ENCODE measurements at regions not wholly inside any gene's neighbourhood (a gene's known extent, or its start where the extent isn't known, plus 50 kb on each side); places are given as distances from the start of the nearest gene placed in this dataset.

DNA sequence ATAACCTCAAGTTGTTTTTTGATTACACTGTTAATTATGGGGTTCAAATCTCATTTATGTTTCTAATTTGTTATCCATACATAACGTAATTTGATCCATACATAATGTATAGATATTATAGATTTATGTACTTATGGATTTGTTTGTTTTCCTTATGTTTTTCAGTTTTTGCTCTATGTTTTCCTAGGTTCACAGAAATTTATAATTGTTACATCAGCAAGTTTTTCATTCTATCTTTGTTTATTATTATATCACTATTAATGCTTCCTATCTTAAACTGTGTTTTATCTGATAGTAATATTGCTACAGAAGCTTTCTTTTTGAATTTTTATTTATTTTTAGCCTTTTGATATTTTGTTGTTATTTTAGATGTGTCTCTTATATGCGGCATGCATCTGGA is 194.3 kb upstream of the SOX21 start:
- Histone ChIP-seq H3K9ac (ENCODE audit: low read length) (no peak overlapping the region), H3K4me1 (ENCODE audit: control insufficient read depth, insufficient read depth, low read length) (0 out of 2 replicates have a peak, but pooled peaks cover 3% of the 10 kb centered on the region), H3K27me3 (ENCODE audit: control insufficient read depth, insufficient read depth, low read length) (no peaks in the 10 kb centered on the region), H3K9me3 (ENCODE audit: control insufficient read depth, insufficient read depth, low read depth, low read length) (no peaks in the 10 kb centered on the region), H3K36me3 (ENCODE audit: control insufficient read depth, insufficient read depth, low read length) (no peaks in the 10 kb centered on the region), H3K4me3 (ENCODE audit: low read depth, low read length) (no peak overlapping the region), H3K27ac (ENCODE audit: low read depth, low read length) (no peak overlapping the region)

DNA sequence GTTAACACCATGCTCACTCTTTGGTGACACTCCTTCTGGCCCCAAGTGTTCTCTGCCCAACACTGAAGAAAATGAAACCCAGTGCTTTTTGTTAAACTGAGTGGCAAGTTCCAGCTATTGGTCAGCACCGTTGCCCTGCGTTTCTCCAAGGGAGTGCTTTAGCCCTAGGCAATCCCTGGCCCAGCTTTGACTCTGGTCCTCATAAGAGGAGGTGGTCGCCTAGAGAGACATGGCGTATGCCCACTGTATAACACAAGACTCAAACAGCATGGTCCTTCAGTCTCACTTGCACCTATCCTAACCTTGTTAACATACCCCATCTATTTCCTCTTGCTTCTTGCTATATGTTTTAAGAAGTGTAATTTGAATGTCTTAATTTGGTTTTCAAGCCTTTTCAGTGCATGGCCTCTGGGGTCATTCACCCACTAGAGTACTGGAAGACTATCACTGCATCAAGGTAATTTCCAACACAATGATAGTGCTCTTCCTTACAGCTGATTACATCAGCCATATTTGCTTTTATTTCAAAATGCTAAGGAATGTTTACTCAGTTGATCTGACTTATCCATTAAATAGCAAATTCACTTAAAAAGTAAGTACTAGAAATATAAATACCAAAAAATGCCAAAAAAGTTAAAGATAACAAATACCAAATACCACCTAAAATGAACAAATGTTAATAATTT is 190.5 kb upstream of the SOX21 start:
- no peak overlapping the region for H3K9ac ChIP-seq (ENCODE audit: low read length)
- H3K27me3 ChIP-seq (ENCODE audit: control insufficient read depth, insufficient read depth, low read length) = no peaks in the 10 kb centered on the region
- H3K4me1 ChIP-seq (ENCODE audit: control insufficient read depth, insufficient read depth, low read length) = 0 out of 2 replicates have a peak, but pooled peaks cover 3% of the 10 kb centered on the region
- H3K9me3 ChIP-seq (ENCODE audit: control insufficient read depth, insufficient read depth, low read depth, low read length) = no peaks in the 10 kb centered on the region
- no peak overlapping the region for H3K4me3 ChIP-seq (ENCODE audit: low read depth, low read length)
- no peaks in the 10 kb centered on the region for H3K36me3 ChIP-seq (ENCODE audit: control insufficient read depth, insufficient read depth, low read length)
- H3K27ac ChIP-seq (ENCODE audit: low read depth, low read length) = no peak overlapping the region

DNA sequence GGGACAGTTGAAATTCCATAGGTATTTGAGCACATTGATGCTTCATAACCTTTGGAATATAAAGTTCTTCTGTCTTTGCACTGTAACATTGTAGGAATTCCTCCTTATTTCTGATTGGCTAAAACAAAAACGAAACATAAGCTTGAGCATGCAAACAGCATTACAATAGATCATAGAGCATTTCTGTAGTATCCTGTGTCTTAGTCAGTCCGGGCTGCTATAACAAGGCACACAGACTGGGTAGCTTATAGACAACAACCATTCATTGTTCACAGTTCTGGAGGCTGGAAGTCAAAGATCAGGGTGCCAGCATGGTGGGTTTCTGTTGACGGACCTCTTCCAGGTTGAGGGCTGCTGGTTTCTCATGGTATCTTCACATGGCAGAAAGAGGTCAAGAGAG is 188.7 kb upstream of the SOX21 start:
- H3K4me1 ChIP-seq (ENCODE audit: control insufficient read depth, insufficient read depth, low read length) = 0 out of 2 replicates have a peak, but pooled peaks cover 3% of the 10 kb centered on the region

DNA sequence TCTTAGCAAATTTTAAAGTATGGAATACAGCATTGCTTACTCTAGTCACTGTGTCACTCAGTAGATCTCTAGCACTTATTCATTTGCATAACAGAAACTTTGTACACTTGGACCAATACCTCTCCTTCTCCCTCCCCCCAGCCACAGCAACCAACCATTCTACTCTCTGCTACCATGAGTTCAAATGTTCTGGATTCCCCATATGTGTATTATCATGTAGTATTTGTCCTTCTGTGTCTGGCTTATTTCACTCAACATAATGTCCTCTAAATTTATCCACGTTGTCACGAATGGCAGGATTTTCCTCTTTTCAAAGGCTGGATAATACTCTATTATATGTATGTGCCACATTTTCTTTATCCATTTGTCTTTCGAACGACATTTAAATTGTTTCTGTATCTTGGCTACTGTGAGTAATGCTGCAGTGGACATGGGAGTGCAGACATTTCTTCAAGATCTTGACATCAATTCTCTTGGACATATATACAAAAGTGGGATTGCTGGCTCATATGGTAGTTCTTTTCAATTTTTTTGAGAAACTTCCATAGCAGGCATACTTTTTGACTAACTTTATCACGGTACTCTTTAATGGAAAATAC is 184.5 kb upstream of the SOX21 start:
- Histone ChIP-seq H3K9me3 (ENCODE audit: control insufficient read depth, insufficient read depth, low read depth, low read length) (no peaks in the 10 kb centered on the region), H3K36me3 (ENCODE audit: control insufficient read depth, insufficient read depth, low read length) (no peaks in the 10 kb centered on the region), H3K27ac (ENCODE audit: low read depth, low read length) (no peak overlapping the region), H3K4me1 (ENCODE audit: control insufficient read depth, insufficient read depth, low read length) (no peaks in the 10 kb centered on the region; the same call in 1 of the 2 replicates), H3K9ac (ENCODE audit: low read length) (no peak overlapping the region), H3K27me3 (ENCODE audit: control insufficient read depth, insufficient read depth, low read length) (no peaks in the 10 kb centered on the region), H3K4me3 (ENCODE audit: low read depth, low read length) (no peak overlapping the region)

More for the DNA sequence above, 188.7 kb upstream of the SOX21 start:
- H3K4me3 ChIP-seq (ENCODE audit: low read depth, low read length) = no peak overlapping the region
- no peaks in the 10 kb centered on the region for H3K9me3 ChIP-seq (ENCODE audit: control insufficient read depth, insufficient read depth, low read depth, low read length)
- H3K36me3 ChIP-seq (ENCODE audit: control insufficient read depth, insufficient read depth, low read length) = no peaks in the 10 kb centered on the region
- H3K27ac ChIP-seq (ENCODE audit: low read depth, low read length) = no peak overlapping the region
- no peak overlapping the region for H3K9ac ChIP-seq (ENCODE audit: low read length)
- H3K27me3 ChIP-seq (ENCODE audit: control insufficient read depth, insufficient read depth, low read length) = no peaks in the 10 kb centered on the region

DNA sequence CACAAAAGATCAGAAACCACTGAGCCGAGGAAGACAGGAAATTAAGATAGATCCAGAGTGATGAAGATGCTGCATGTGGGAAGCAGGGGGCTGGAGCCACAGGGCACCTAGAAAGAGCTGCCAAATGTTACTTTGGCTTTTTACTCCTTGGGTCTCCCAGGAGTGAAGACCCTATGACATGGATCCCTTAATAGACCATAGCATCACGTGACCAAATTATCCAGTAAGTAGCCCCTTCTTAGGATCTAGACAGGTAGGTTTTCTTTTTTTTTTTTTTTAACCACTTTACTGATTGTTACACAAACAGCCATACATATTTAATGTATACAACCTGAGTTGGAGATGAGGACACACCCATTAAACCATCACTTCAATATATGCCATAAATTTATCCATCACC is 183.9 kb upstream of the SOX21 start:
- no peaks in the 10 kb centered on the region for H3K9me3 ChIP-seq (ENCODE audit: control insufficient read depth, insufficient read depth, low read depth, low read length)
- no peaks in the 10 kb centered on the region for H3K27me3 ChIP-seq (ENCODE audit: control insufficient read depth, insufficient read depth, low read length)
- no peak overlapping the region for H3K4me3 ChIP-seq (ENCODE audit: low read depth, low read length)
- no peak overlapping the region for H3K27ac ChIP-seq (ENCODE audit: low read depth, low read length)
- H3K36me3 ChIP-seq (ENCODE audit: control insufficient read depth, insufficient read depth, low read length) = no peaks in the 10 kb centered on the region
- H3K9ac ChIP-seq (ENCODE audit: low read length) = no peak overlapping the region
- H3K4me1 ChIP-seq (ENCODE audit: control insufficient read depth, insufficient read depth, low read length) = no peaks in the 10 kb centered on the region; the same call in 1 of the 2 replicates

DNA sequence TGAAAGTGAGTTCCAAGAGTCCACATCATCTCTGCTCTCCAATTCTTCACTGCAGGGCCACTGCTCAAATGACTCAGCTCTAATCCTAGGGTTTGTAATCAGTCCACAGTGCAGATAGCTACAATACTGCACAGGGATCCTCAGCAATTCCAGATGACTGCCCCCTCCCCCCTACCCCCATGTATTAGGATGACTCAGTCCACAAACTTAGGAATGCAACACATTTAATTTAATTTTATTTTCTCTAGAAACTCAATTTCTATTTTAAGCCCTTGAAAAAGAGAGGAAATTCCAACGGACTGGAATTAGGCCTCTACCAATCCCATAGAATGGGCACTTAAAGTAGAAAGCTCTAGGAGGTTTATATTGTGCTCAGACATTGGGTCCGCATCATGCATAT is 173.8 kb upstream of the SOX21 start:
- H3K9ac ChIP-seq (ENCODE audit: low read length) = no peak overlapping the region
- H3K27me3 ChIP-seq (ENCODE audit: control insufficient read depth, insufficient read depth, low read length) = no peaks in the 10 kb centered on the region
- no peak overlapping the region for H3K27ac ChIP-seq (ENCODE audit: low read depth, low read length)
- H3K4me3 ChIP-seq (ENCODE audit: low read depth, low read length) = no peak overlapping the region
- H3K36me3 ChIP-seq (ENCODE audit: control insufficient read depth, insufficient read depth, low read length) = no peaks in the 10 kb centered on the region
- no peaks in the 10 kb centered on the region for H3K9me3 ChIP-seq (ENCODE audit: control insufficient read depth, insufficient read depth, low read depth, low read length)
- H3K4me1 ChIP-seq (ENCODE audit: control insufficient read depth, insufficient read depth, low read length) = no peaks in the 10 kb centered on the region

DNA sequence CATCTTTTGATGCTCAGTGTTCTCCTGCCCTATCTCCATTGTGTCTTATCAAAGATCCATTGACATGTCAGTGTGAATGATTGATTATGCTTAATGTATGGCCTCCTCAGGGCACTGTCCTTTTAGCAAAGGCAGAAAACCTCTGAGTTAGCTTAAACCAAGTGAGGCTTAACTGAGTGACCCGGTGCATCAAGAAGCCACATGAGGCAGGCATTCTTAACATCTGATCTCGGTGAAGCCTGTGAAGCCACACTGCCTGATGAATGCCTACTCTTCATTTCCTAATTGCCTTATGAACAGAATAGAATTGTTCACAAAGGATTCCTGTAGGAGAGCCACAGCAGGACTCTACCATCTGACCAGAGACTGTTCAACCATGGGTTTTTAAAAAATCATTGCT is 168.1 kb upstream of the SOX21 start:
- 0 out of 2 replicates have a peak, but pooled peaks cover 4% of the 10 kb centered on the region for H3K9me3 ChIP-seq (ENCODE audit: control insufficient read depth, insufficient read depth, low read depth, low read length)
- no peaks in the 10 kb centered on the region for H3K36me3 ChIP-seq (ENCODE audit: control insufficient read depth, insufficient read depth, low read length)
- H3K4me3 ChIP-seq (ENCODE audit: low read depth, low read length) = no peak overlapping the region
- no peaks in the 10 kb centered on the region for H3K4me1 ChIP-seq (ENCODE audit: control insufficient read depth, insufficient read depth, low read length)
- H3K9ac ChIP-seq (ENCODE audit: low read length) = no peak overlapping the region
- no peaks in the 10 kb centered on the region for H3K27me3 ChIP-seq (ENCODE audit: control insufficient read depth, insufficient read depth, low read length)
- no peak overlapping the region for H3K27ac ChIP-seq (ENCODE audit: low read depth, low read length)

DNA sequence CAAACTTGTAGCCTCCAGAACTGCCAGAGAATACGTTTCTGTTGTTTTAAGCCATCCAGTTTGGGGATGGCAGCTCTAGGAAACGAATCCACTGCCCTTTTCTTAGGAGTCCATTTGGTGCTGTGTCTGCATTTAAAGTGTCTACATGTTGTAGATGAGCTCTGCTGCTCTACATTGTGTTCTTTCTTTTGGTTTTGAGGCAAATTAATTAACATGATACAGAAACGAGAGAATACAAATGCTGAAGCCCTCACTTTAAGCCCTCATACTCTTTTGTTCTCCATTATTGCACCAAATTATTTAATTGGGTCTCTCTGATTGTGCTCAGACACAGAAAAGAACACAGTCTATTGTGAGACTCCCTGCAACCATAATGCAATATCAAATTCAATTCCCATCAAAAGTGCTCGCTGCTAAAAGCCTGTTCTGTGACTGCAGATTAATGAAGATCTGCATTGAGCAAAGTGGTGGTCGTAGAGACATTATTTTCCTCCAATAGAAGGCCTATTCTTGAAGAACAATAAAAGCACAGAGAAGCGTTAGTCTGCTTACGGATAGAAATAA is 166.3 kb upstream of the SOX21 start:
- no peaks in the 10 kb centered on the region for H3K4me1 ChIP-seq (ENCODE audit: control insufficient read depth, insufficient read depth, low read length)
- H3K27me3 ChIP-seq (ENCODE audit: control insufficient read depth, insufficient read depth, low read length) = no peaks in the 10 kb centered on the region
- no peaks in the 10 kb centered on the region for H3K36me3 ChIP-seq (ENCODE audit: control insufficient read depth, insufficient read depth, low read length)
- H3K4me3 ChIP-seq (ENCODE audit: low read depth, low read length) = no peak overlapping the region
- 0 out of 2 replicates have a peak, but pooled peaks cover 4% of the 10 kb centered on the region for H3K9me3 ChIP-seq (ENCODE audit: control insufficient read depth, insufficient read depth, low read depth, low read length)
- no peak overlapping the region for H3K9ac ChIP-seq (ENCODE audit: low read length)
- no peak overlapping the region for H3K27ac ChIP-seq (ENCODE audit: low read depth, low read length)

DNA sequence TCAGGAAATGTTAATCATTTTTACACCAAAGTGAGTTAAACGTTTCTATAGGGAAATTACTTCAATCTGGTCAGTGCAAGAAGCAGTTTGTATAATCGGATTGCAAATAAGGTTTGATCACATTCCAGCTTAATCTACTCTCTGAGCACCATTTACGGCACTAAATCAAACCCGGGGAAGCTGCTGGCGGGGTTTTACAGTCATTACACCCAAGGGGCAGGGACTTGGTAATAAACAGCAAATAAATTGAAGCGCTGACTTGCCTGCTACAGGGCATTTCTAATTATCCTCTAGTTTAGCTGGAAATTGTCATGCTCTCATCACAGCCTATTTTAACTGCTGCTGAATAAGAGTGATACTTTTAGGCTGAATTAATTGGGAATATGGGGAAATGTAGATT is 152.1 kb upstream of the SOX21 start:
- no peak overlapping the region for H3K27ac ChIP-seq (ENCODE audit: low read depth, low read length)
- H3K9me3 ChIP-seq (ENCODE audit: control insufficient read depth, insufficient read depth, low read depth, low read length) = no peaks in the 10 kb centered on the region
- 0 out of 2 replicates have a peak, but pooled peaks cover 3% of the 10 kb centered on the region for H3K27me3 ChIP-seq (ENCODE audit: control insufficient read depth, insufficient read depth, low read length)
- H3K36me3 ChIP-seq (ENCODE audit: control insufficient read depth, insufficient read depth, low read length) = no peaks in the 10 kb centered on the region
- no peak overlapping the region for H3K4me3 ChIP-seq (ENCODE audit: low read depth, low read length)
- H3K4me1 ChIP-seq (ENCODE audit: control insufficient read depth, insufficient read depth, low read length) = no peaks in the 10 kb centered on the region
- H3K9ac ChIP-seq (ENCODE audit: low read length) = no peak overlapping the region

DNA sequence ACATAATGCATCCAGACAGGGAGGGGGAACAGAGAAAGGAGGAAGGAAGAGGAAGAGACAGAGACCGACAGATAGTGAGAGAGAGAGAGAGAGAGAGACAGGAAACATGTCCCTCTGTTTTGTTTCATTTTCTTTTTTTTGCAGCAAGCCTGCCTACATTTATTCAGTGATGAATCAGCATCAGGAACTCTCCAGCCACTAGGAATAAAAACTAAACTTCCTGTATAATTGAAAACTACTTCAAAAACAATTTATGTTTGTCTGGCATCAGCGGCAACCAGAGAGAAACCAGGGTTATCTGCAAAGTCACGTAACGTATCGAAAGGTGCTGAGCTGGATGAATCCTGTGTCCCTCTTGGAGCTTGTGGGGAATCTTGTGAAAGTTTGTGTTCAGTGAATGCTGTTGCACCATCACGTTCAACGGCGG is 148.6 kb upstream of the SOX21 start:
- H3K27me3 ChIP-seq (ENCODE audit: control insufficient read depth, insufficient read depth, low read length) = 0 out of 2 replicates have a peak, but pooled peaks cover 3% of the 10 kb centered on the region
- no peaks in the 10 kb centered on the region for H3K36me3 ChIP-seq (ENCODE audit: control insufficient read depth, insufficient read depth, low read length)
- no peak overlapping the region for H3K9ac ChIP-seq (ENCODE audit: low read length)
- H3K4me1 ChIP-seq (ENCODE audit: control insufficient read depth, insufficient read depth, low read length) = no peaks in the 10 kb centered on the region
- H3K4me3 ChIP-seq (ENCODE audit: low read depth, low read length) = no peak overlapping the region
- no peak overlapping the region for H3K27ac ChIP-seq (ENCODE audit: low read depth, low read length)
- H3K9me3 ChIP-seq (ENCODE audit: control insufficient read depth, insufficient read depth, low read depth, low read length) = no peaks in the 10 kb centered on the region

DNA sequence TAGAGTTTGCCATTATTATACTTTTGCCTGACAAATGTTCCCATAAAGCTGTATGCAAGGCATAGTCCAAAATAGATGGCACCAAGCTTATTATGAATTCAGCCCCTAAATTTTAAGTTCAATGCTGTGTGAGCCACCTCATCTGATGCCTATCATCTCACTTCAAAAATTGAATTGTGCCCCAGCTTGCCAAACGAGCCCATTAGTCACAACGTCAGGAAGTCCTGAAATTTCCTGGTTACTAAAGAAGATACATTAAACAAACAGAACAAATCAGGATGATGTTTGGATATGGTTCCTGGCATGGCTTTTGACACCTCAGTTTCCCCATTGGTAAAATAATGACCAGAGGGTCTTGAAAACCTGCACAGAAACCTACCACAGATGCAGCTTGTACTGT is 147.5 kb upstream of the SOX21 start:
- H3K9me3 ChIP-seq (ENCODE audit: control insufficient read depth, insufficient read depth, low read depth, low read length) = no peaks in the 10 kb centered on the region
- no peaks in the 10 kb centered on the region for H3K36me3 ChIP-seq (ENCODE audit: control insufficient read depth, insufficient read depth, low read length)
- no peak overlapping the region for H3K9ac ChIP-seq (ENCODE audit: low read length)
- H3K27ac ChIP-seq (ENCODE audit: low read depth, low read length) = no peak overlapping the region
- 0 out of 2 replicates have a peak, but pooled peaks cover 3% of the 10 kb centered on the region for H3K27me3 ChIP-seq (ENCODE audit: control insufficient read depth, insufficient read depth, low read length)
- H3K4me1 ChIP-seq (ENCODE audit: control insufficient read depth, insufficient read depth, low read length) = no peaks in the 10 kb centered on the region
- H3K4me3 ChIP-seq (ENCODE audit: low read depth, low read length) = no peak overlapping the region

All from HUES6 (cell line).